Nephron (organoid): ENCODE measurements at regions not wholly inside any gene's neighbourhood (a gene's known extent, or its start where the extent isn't known, plus 50 kb on each side); places are given as distances from the start of the nearest gene placed in this dataset.
A peak's percentile ranks its signal among the peaks of the same experiment; 100 is the strongest.

ENCODE experiments used
- H3K27ac Mint-ChIP-seq, 3 experiments: 2 replicates each; pipeline ENCODE4 v1.8.0; 2020; ENCODE audit warnings: mixed read lengths in 3 of 3, mild to moderate bottlenecking in 2 of 3, moderate library complexity in 1 of 3
- H3K27me3 Mint-ChIP-seq: 2 replicates; pipeline ENCODE4 v1.8.0; 2021; ENCODE audit warnings: low read depth, mild to moderate bottlenecking, moderate library complexity, mixed read lengths
- H3K36me3 Mint-ChIP-seq: 2 replicates; pipeline ENCODE4 v1.8.0; 2020; ENCODE audit warnings: low read depth, mixed read lengths
- H3K4me1 Mint-ChIP-seq: 2 replicates; pipeline ENCODE4 v1.8.0; 2020; ENCODE audit warnings: mixed read lengths
- H3K4me3 Mint-ChIP-seq, 3 experiments: 2 replicates each; pipeline ENCODE4 v1.8.0; 2020; ENCODE audit warnings: mild to moderate bottlenecking in 3 of 3, mixed read lengths in 3 of 3, moderate library complexity in 2 of 3
- H3K9me3 Mint-ChIP-seq: 2 replicates; pipeline ENCODE4 v1.8.0; 2020; ENCODE audit warnings: mixed read lengths
- TF ChIP-seq, protein P1 (sequence below), 3 experiments: fragments of 200-600 bp; sonication (generic); IDR thresholded peaks; one replicate each; pipeline ENCODE4 v1.5.0; 2021; ENCODE audit warnings: antibody characterized with exemption in 3 of 3; ENCODE audit not compliant: unreplicated experiment in 3 of 3

DNA sequence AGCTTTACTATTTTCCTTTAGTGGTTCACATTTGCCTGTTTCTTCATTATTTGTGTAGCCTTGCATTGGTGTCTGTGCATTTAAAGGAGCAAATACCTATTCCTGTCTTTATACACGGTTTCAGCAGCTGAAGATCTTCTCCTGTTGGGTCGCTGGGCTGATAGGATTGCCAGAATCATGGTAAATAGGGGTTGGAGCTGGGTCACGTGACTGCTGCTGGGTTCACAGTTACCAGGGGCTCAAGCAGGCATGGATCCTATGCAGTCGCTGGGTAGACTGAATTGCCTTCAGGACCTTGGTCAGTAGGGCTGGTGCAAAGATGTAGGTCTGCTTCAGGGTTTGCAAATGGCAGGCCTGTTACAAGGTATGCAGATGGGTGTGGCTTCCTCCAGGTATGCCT, 398.4 kb downstream of the RPS29 start:
- H3K27me3 Mint-ChIP-seq = no peaks in the 10 kb centered on the region
- peaks cover 5% of the 10 kb centered on the region for H3K4me1 Mint-ChIP-seq
- H3K4me3 Mint-ChIP-seq = no peak overlapping the region
- TF ChIP-seq, protein P1, sequence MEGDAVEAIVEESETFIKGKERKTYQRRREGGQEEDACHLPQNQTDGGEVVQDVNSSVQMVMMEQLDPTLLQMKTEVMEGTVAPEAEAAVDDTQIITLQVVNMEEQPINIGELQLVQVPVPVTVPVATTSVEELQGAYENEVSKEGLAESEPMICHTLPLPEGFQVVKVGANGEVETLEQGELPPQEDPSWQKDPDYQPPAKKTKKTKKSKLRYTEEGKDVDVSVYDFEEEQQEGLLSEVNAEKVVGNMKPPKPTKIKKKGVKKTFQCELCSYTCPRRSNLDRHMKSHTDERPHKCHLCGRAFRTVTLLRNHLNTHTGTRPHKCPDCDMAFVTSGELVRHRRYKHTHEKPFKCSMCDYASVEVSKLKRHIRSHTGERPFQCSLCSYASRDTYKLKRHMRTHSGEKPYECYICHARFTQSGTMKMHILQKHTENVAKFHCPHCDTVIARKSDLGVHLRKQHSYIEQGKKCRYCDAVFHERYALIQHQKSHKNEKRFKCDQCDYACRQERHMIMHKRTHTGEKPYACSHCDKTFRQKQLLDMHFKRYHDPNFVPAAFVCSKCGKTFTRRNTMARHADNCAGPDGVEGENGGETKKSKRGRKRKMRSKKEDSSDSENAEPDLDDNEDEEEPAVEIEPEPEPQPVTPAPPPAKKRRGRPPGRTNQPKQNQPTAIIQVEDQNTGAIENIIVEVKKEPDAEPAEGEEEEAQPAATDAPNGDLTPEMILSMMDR (IDR thresholded peaks at IDR 0.05; ENCODE audit: unreplicated experiment in 3 of 3) = no peak
- H3K9me3 Mint-ChIP-seq = peaks cover 11% of the 10 kb centered on the region
- H3K27ac Mint-ChIP-seq = no peak overlapping the region
- no peaks in the 10 kb centered on the region for H3K36me3 Mint-ChIP-seq

DNA sequence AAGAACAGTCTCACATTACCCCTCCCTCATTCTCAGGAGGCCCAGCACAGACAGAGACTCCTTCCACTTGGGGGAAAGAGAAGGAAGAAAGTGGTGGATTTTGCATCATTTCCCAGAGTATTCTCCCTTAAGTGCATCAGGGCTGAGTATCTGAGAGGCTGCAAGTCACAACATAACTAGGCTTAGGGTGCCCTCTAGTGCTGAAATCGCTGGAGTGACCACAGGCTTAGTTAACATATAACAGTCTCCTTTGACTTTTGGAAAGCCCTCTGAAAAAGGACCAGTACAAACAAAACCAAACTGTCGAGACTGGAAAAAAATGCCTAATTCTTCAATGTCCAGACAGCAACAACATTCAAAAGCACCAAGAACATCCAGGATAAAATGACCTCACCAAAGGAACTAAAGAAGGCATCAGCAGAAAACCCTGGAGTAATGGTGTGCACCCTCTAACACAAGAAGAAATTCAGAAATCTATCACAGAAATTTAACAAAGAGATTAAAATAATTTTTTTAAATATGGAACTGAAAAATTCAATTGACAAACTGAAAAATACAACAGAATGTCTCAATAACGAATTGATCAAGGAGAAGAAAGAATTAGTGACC, 412.3 kb downstream of the RPS29 start:
- TF ChIP-seq, protein P1 (IDR thresholded peaks at IDR 0.05; ENCODE audit: unreplicated experiment in 3 of 3) = peak; percentile 16 to 51 (median 32)
- H3K9me3 Mint-ChIP-seq = peaks cover 25% of the 10 kb centered on the region
- no peak overlapping the region for H3K4me3 Mint-ChIP-seq
- H3K27me3 Mint-ChIP-seq = no peaks in the 10 kb centered on the region
- no peak overlapping the region for H3K27ac Mint-ChIP-seq
- no peaks in the 10 kb centered on the region for H3K4me1 Mint-ChIP-seq
- no peaks in the 10 kb centered on the region for H3K36me3 Mint-ChIP-seq

DNA sequence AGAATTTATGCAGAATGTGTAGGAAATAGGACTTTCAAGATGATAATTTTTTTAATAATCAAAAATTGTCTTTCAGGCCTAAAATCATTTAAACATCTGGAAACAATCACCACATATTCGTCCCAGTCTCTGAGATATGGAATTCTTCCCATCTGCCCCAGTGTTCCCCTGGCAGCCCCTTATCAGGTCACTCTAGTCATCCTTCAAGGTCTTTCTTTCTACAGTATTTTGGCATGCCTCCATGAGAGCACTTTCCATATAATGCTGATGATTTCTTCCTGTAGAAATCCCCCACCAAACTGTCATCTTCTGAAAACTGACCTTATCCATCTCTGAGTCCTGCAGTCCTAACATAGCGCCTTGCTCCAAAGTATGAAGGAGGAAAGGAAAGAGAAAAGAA, 422.1 kb downstream of the RPS29 start:
- TF ChIP-seq, protein P1 (IDR thresholded peaks at IDR 0.05; ENCODE audit: unreplicated experiment in 3 of 3) = no peak
- Mint-ChIP-seq H3K36me3 (no peaks in the 10 kb centered on the region), H3K27ac (peak overlapping the region; percentile 74 to 84 (median 81)), H3K27me3 (peaks cover 3% of the 10 kb centered on the region), H3K9me3 (no peaks in the 10 kb centered on the region), H3K4me1 (peaks cover 30% of the 10 kb centered on the region), H3K4me3 (no peak overlapping the region)

DNA sequence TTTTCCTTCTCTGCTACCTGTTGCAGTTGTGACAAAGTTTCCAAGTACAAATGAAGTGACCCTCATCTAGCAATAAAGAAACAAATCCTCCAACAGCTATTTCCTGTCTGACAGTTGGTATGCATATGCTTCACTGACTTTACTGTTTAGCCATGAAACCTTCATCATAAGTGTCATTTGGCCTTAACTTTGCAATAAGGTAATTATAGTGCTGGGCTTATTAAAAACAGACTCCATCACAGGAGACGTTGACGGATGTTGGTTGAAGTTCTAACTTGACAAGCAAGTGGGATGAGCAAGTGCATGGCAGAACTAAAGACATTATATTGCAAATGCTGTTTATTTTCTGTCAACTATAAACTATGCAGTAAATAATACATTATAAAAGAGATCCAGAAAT, 425.2 kb downstream of the RPS29 start:
- Mint-ChIP-seq H3K9me3 (peaks cover 3% of the 10 kb centered on the region), H3K27ac (peak overlapping the region; percentile 14 to 54 (median 27)), H3K4me1 (peaks cover 30% of the 10 kb centered on the region)

DNA sequence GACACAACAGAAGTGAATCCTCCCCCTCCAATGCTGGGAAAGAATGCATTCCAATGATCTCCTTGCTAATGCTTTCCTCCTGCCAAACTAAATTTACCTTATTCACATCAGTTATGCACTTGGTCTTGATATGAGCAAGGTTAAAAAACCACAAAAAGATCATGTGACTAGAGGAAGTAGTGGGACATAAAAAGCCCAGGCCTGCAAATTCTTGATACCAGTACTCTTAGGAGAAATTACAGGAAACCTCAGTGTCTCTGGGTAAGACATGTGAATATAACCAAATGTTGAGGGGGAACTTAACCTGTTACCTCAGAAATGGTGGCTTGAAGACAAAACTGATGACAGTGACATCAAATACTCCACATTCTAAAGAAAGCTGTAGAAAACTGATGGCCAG, 427.1 kb downstream of the RPS29 start:
- TF ChIP-seq, protein P1 (IDR thresholded peaks at IDR 0.05; ENCODE audit: unreplicated experiment in 3 of 3) = no peak
- Mint-ChIP-seq H3K4me1 (peaks cover 21% of the 10 kb centered on the region), H3K27me3 (no peaks in the 10 kb centered on the region), H3K4me3 (no peak overlapping the region), H3K27ac (no peak overlapping the region), H3K36me3 (no peaks in the 10 kb centered on the region), H3K9me3 (peaks cover 3% of the 10 kb centered on the region)

More for the DNA sequence above, 425.2 kb downstream of the RPS29 start:
- no peaks in the 10 kb centered on the region for H3K36me3 Mint-ChIP-seq
- TF ChIP-seq, protein P1 (IDR thresholded peaks at IDR 0.05; ENCODE audit: unreplicated experiment in 3 of 3) = no peak
- no peak overlapping the region for H3K4me3 Mint-ChIP-seq
- no peaks in the 10 kb centered on the region for H3K27me3 Mint-ChIP-seq

DNA sequence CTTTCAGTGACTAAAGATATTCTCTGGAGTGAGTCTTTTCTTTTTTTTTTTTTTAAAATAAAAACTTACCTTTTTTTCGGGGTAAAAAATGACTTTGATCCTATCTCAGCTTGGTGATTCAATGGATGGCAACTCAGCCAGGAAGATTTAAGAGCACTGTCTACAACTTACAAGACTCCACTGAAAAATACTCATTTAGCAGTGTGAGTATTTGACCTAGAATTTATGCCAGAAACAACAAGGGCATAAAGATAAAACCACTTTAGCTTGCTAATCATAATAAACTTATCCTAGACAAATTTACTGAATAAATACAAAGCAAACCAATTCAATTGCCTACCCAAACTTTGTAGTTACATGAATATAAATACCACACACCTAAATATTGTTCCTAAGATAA, 446.6 kb downstream of the RPS29 start:
- TF ChIP-seq, protein P1 (IDR thresholded peaks at IDR 0.05; ENCODE audit: unreplicated experiment in 3 of 3) = no peak
- Mint-ChIP-seq H3K27ac (no peak overlapping the region), H3K4me3 (no peak overlapping the region), H3K9me3 (peaks cover 6% of the 10 kb centered on the region), H3K36me3 (no peaks in the 10 kb centered on the region), H3K4me1 (peaks cover 11% of the 10 kb centered on the region), H3K27me3 (no peaks in the 10 kb centered on the region)
